ENCODE measurements at regions not wholly inside any gene's neighbourhood (a gene's known extent, or its start where the extent isn't known, plus 50 kb on each side); places are given as distances from the start of the nearest gene placed in this dataset.

DNA sequence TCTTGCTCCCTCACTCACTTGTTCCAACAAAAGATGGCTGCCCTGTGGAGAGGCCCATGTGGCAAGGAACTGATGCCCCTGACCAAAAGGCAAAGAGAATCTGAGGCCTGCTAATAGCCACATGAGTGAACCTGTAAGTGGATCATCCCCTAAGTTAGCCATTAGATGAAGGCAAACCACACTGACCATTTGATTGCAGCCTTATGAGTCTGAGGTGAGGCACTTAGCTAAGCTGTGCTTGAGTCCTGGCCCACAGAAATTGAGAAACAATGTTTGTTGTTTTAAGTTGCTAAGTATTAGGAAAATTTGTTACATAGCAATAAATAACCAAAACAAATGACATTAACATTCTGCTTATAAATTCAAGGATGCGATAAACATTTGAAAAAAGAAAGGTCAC is 100.1 kb upstream of the BET1 start:
- no peak for DNase-seq (ENCODE audit: low read depth)

DNA sequence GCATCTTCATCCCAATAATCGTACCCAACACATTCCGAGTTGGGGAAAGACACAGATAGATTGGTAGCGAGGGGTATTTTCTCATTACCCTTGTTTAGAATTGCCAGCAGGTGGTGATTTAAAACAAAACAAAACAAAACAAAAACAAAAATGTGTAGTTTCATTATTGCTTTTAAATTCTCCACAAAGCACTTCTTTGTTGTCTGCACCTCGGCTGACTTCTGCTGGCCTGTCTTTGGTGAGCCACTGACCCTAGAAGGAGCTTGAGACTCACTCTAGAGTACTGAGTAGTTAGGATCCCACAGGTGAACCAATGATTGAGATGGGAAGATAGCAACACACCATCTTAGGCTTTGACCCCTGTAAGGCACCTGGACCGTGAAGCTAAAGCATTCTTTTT is 105.4 kb upstream of the BET1 start:
- DNase-seq (ENCODE audit: low read depth): no peak

DNA sequence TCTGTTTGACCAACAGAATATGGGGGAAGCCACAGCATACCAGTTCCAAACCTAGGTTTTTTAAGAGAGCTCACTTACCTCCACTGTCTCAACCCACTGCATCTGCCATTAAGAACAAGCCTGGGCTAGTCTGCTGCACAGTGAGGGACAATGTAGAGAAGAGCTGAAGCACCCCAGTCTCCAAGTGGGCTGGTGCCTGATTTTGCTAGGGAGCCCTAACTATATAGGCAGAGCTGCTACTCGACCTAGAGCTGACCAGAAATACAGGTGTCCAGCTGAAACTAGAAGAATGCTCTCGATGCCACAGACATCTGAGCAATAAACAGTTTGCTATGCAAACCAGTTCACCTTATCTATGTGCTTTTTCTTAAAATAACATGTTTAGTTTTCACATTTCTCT is 106.9 kb upstream of the BET1 start:
- DNase-seq (ENCODE audit: low read depth): no peak

DNA sequence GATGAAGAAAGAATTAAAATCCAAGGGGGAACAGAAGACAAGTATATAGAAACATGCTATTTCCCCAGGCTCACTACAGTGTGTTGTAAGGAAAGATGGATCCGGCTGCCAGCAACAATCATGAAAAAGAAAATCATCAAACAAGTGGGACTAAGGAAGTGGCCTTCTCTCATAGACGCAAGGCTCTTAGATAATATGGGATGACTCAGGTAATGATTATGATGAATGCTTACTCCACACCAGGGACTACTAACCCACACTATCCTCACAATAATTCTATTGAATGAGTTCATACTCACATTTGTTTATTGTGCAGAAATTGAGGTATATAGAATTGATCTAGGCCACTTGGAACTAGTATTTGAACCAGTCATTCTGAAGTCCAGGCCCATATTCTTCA is 111.2 kb upstream of the BET1 start:
- peak; percentile 19 for DNase-seq (ENCODE audit: low read depth)

DNA sequence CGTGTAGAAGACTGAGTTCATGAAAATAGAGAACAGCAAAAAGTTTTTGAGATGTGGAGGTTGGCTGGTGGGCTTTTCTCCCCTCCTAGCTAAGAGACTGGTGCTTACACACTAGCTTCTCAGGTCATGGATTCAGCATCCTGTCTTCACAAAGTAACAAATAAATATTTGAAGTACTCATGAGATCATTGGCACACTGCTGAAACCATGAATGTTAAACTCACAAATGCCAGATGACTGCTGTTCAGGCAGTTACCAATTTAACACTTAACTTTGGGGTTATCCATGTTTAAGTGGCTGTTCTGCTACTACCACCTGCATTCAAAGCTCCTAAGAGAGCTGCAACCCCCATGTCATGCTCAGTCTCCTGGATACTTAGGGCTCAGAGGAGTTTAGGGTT is 119.0 kb upstream of the BET1 start:
- no peak for DNase-seq (ENCODE audit: low read depth)

- no peak for DNase-seq (ENCODE audit: low read depth)
Measured at GRCh38 chr7:94127026-94127425, 122.9 kb upstream of the BET1 start.

GRCh38 chr7:94128072-94128471 is 123.9 kb upstream of the BET1 start:
- DNase-seq (ENCODE audit: low read depth): no peak

GRCh38 chr7:94129443-94130140 is 125.4 kb upstream of the BET1 start:
- DNase-seq (ENCODE audit: low read depth): peak; percentile 57

DNA sequence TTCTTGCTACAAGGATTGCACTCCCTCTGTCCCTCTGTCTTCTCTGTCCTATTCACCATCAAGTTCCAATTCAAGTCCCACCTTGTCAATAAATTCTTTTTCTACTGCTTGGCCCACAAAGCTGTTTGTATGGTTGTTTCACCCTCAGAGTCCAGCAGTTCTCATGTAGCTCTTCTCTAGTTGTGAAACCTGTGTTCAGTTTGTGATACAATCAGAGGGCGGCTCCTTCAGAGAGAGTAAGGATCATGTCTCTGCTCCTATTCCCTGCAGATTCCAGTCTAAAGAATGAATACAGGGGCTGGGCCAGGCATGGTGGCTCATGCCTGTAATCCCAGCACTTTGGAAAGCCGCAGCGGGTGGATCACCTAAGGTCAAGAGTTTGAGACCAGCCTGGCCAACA is 126.6 kb upstream of the BET1 start:
- no peak for DNase-seq (ENCODE audit: low read depth)

- DNase-seq (ENCODE audit: low read depth): no peak
Measured at GRCh38 chr7:94133460-94133859, 129.3 kb upstream of the BET1 start.

- no peak for DNase-seq (ENCODE audit: low read depth)
Measured at GRCh38 chr7:94135180-94135579, 131.0 kb upstream of the BET1 start.

GRCh38 chr7:94142281-94142680 is 138.1 kb upstream of the BET1 start:
- DNase-seq (ENCODE audit: low read depth): no peak

GRCh38 chr7:94145602-94146001 is 141.4 kb upstream of the BET1 start:
- peak; percentile 19 for DNase-seq (ENCODE audit: low read depth)

GRCh38 chr7:94146408-94146807 is 142.3 kb upstream of the BET1 start:
- DNase-seq (ENCODE audit: low read depth): no peak

DNA sequence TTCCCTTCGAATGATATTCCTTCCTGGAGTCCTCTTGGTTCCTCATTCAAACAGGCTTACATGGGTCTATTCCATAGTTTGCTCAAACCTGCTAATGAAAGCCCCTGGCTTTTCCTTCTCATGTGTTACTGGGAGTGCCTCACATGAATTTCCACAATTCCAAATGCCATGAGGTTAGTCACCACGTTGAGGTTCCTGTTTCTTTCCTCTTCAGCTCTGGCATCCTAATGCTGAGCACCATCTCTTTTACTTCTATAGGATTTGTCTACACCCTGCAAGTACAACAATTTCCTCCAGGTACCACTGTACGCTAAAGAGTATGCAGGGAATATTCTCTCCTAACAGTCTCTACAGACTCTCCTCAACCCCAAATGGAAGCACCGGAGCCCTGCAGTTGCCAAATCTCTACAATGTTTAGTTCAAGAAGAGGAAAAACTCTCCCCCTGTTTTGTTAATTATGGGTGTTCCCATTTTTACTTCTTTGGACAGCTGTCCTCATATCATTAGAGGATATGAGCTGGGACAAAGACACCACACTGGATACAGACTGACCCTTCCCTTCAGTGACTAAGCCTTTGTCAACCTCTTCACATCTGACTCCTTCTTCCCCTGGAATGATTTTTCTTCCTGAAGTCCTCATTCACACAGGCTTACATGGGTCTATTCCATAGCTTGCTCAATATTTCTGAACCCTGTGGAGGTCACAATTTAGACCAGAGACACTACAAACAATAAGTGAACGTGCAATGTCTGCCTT is 145.8 kb upstream of the BET1 start:
- DNase-seq (ENCODE audit: low read depth): no peak

DNA sequence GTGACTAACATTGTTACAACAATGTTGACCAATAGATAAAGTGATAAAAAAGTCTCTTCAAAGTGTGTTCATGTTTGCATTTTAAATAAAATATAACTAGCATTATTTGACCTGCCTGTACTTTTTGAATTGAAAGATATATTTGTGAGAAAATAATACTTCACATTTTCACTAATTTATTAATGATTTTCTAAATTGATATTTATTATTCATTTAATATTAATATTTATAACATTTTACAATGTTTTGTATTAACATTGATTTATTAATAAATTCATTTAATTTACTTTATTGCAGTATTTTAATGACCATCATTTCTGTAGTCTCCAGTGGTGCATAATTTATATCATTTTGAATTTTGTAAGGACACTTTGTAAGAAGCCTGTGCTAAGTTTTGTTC is 150.0 kb upstream of the BET1 start:
- DNase-seq (ENCODE audit: low read depth): no peak

- no peak for DNase-seq (ENCODE audit: low read depth)
Measured at GRCh38 chr7:94154858-94155257, 150.7 kb upstream of the BET1 start.

DNA sequence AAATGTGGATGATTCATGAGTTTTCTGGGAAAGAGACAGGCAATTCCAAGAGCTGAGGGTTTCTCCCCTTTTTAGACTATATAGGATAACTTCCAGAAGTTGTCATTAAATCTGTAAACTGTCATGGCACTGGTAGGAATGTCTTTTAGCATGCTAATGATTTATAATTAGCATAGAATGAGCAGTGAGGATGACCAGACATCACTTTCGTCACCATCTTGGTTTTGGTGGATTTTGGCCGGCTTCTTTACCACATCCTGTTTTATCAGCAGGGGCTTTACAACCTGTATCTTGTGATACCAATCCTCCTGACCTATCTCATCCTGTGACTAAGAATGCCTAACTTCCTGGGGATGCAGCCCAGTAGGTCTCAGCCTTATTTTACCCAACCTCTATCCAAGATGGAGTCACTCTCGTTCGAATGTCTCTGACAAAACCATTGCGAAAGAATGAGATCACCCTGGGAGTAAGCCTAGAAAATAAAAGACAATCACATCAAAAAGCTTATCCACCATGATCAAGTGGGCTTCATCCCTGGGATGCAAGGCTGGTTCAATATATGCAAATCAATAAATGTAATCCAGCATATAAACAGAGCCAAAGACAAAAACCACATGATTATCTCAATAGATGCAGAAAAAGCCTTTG is 153.6 kb upstream of the BET1 start:
- DNase-seq (ENCODE audit: low read depth): peak; percentile 62

- no peak for DNase-seq (ENCODE audit: low read depth)
Measured at GRCh38 chr7:94160719-94161435, 156.7 kb upstream of the BET1 start.

DNA sequence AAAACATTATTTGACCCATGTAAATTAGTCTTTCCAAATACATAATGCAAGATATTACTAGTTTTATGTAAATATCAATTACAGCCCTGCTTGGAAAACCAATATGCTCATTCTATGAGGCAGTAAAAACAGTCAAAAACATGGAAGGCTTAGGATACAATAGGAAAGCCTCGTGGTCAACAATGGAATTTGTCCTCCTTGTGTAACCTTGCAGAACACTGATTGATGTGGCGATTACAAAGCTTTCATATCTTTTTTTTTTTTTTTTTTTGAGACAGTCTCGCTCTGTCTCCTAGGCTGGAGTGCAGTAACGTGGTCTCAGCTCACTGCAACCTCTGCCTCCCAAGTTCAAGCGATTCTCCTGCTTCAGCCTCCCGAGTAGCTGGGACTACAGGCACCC is 157.3 kb upstream of the BET1 start:
- DNase-seq (ENCODE audit: low read depth): no peak

- no peak for DNase-seq (ENCODE audit: low read depth)
Measured at GRCh38 chr7:94169682-94170081, 165.5 kb upstream of the BET1 start.

- DNase-seq (ENCODE audit: low read depth): no peak
Measured at GRCh38 chr7:94170836-94171235, 166.7 kb upstream of the BET1 start.

All from Daoy (cell line).